HG03060 (cell line): ENCODE measurements at regions not wholly inside any gene's neighbourhood (a gene's known extent, or its start where the extent isn't known, plus 50 kb on each side); places are given as distances from the start of the nearest gene placed in this dataset.
A peak's percentile ranks its signal among the peaks of the same experiment; 100 is the strongest.
"Not testable (repeated sequence)": the region's sequence is repeated elsewhere in the genome, so short reads cannot be mapped to it uniquely, and the experiment has no call there.

ENCODE experiments used
- ATAC-seq: cut with Tn5 transposase; IDR thresholded peaks from one replicate; pipeline ENCODE4 v1.9.1; 2021; ENCODE audit warnings: low read depth, moderate number of reproducible peaks; ENCODE audit not compliant: unreplicated experiment

GRCh38 chr10:25851548-25851947, 82.5 kb upstream of the MYO3A start:
- ATAC-seq: no peak

- ATAC-seq: no peak
Observed at GRCh38 chr10:25852364-25852941, 81.6 kb upstream of the MYO3A start.

GRCh38 chr10:25858076-25858475, 76.0 kb upstream of the MYO3A start:
- no peak for ATAC-seq

GRCh38 chr10:25865267-25865666, 68.8 kb upstream of the MYO3A start:
- ATAC-seq: no peak

- no peak for ATAC-seq
Observed at GRCh38 chr10:25867321-25867720, 66.7 kb upstream of the MYO3A start.

- no peak for ATAC-seq
Observed at GRCh38 chr10:25869067-25869591, 64.9 kb upstream of the MYO3A start.

GRCh38 chr10:25869609-25870008, 64.4 kb upstream of the MYO3A start:
- no peak for ATAC-seq

- ATAC-seq: not testable (repeated sequence)
Observed at GRCh38 chr10:25874402-25874801, 59.6 kb upstream of the MYO3A start.

GRCh38 chr10:25875556-25876165, 58.4 kb upstream of the MYO3A start:
- ATAC-seq: peak; percentile 92

- no peak for ATAC-seq
Observed at GRCh38 chr10:25877296-25877695, 56.7 kb upstream of the MYO3A start.
